SK-N-MC (cell line): ENCODE measurements at regions not wholly inside any gene's neighbourhood (a gene's known extent, or its start where the extent isn't known, plus 50 kb on each side); places are given as distances from the start of the nearest gene placed in this dataset.

Source experiments
- EZH2 ChIP-seq: fragments of 200-600 bp; sonication (generic); IDR thresholded peaks from one replicate; pipeline ENCODE4 v1.6.1; 2017; ENCODE audit warnings: antibody characterized with exemption
- POLR2AphosphoS5 ChIP-seq: IDR thresholded peaks from 2 replicates; pipeline ENCODE4 v1.6.1; 2012; ENCODE audit warnings: mild to moderate bottlenecking, low read depth, low read length, borderline replicate concordance

DNA sequence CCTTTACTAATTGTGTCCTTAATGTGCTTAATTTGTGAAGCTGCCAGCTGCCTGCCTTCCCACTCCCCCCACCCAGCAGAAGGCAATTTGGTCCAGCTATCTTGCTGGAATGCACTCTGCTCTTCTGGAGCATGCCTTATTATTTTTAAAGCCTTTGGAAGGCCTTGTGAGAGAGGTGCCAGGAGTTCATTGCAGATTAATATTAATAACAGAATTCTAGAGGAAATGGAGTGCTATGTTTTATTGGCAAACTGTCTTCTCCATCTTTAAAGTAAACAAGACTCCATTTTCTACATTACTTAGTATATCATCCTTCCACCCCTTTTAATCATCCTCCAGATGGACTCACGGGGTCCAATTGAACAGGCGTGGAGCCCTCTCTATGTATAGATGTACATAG lies 50.8 kb upstream of the ZNF32 start:
- TF ChIP-seq EZH2 = no peak
- no peak for TF ChIP-seq POLR2AphosphoS5
